ENCODE measurements at regions not wholly inside any gene's neighbourhood (a gene's known extent, or its start where the extent isn't known, plus 50 kb on each side); places are given as distances from the start of the nearest gene placed in this dataset.

DNA sequence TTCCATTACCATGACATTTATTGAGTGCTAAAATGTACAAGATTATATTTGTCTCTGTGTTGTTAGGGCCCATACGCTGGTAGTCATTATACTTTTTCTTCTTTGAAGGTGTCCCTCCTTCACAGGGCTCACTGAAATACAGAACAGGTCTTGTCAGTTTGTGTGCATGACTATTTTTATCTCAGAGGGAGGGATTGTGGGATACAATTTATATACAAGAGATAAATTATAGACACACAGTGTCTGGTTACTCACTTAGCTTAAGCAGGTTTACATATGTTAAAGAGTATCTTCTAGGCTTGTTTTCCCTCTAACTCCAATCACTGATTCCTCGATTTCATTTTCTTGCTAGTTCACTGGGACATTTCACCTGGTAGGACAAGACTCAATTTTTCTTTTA is 143.3 kb upstream of the GUCY1A1 start:
- Histone ChIP-seq H3K27me3 (replicated peaks; ENCODE audit: insufficient read depth) (no peaks in the 10 kb centered on the region), H3K36me3 (no peaks in the 10 kb centered on the region), H3K4me3 (no peak overlapping the region), H3K27ac (no peak overlapping the region), H3K4me1 (ENCODE audit: control insufficient read depth in 1 of 2, low read depth in 2 of 2) (peaks cover 3 to 34% of the 10 kb centered on the region in 2 donors), H3K9me3 (no peaks in the 10 kb centered on the region)
- DNase-seq (ENCODE audit: low spot score): no peak
- TF ChIP-seq, protein P1, sequence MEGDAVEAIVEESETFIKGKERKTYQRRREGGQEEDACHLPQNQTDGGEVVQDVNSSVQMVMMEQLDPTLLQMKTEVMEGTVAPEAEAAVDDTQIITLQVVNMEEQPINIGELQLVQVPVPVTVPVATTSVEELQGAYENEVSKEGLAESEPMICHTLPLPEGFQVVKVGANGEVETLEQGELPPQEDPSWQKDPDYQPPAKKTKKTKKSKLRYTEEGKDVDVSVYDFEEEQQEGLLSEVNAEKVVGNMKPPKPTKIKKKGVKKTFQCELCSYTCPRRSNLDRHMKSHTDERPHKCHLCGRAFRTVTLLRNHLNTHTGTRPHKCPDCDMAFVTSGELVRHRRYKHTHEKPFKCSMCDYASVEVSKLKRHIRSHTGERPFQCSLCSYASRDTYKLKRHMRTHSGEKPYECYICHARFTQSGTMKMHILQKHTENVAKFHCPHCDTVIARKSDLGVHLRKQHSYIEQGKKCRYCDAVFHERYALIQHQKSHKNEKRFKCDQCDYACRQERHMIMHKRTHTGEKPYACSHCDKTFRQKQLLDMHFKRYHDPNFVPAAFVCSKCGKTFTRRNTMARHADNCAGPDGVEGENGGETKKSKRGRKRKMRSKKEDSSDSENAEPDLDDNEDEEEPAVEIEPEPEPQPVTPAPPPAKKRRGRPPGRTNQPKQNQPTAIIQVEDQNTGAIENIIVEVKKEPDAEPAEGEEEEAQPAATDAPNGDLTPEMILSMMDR (IDR thresholded peaks at IDR 0.05): no peak
- ATAC-seq (ENCODE audit: insufficient number of reproducible peaks, low FRiP score, low read depth): no peak

DNA sequence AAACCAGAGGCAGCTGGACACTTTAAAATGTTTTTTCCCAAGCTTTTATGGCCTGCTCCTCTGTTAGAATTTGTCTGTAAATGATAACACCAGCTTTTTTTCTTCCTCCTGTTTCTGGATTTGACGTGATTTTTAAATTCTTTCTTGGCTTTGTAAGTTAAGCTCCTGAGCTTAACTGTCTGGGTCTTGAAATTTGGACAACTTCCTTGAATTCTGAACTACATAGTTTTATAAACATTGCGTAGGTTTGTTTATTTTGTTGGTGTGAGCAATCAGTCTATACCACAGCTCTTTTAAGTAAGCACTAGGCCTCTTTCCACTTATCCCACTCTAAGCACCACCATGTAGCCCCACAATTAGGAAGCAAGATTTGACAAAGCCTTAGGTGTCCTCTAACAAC is 144.4 kb upstream of the GUCY1A1 start:
- peaks cover 3 to 32% of the 10 kb centered on the region in 2 donors for H3K4me1 ChIP-seq (ENCODE audit: control insufficient read depth in 1 of 2, low read depth in 2 of 2)
- H3K9me3 ChIP-seq: no peaks in the 10 kb centered on the region
- DNase-seq (ENCODE audit: low spot score) (no peak), ATAC-seq (ENCODE audit: insufficient number of reproducible peaks, low FRiP score, low read depth) (no peak)
- no peaks in the 10 kb centered on the region for H3K36me3 ChIP-seq
- no peaks in the 10 kb centered on the region for H3K27me3 ChIP-seq (replicated peaks; ENCODE audit: insufficient read depth)
- TF ChIP-seq, protein P1 (IDR thresholded peaks at IDR 0.05): no peak
- no peak overlapping the region for H3K4me3 ChIP-seq
- peak overlapping the region; percentile 23 to 52 for H3K27ac ChIP-seq

DNA sequence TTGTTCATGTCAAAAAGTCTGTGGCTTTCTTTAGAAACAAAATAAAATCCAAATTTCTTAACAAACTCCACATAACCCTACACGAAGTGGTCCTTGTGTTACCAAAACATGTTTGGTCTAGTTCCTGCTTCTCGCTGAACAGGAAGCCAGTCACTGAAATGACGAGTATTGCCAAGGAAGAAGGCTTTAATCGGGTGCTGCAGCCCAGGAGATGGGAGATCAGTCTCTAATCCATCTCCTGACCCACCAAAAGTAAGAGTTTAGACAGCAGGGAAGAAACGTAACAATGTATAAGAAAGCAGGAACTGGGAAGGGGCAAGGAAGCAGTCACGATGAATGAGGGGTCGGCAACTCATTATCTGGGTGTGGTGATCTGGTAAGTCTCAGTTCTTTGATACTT is 144.6 kb upstream of the MAP9 start:
- Histone ChIP-seq H3K9me3 (no peaks in the 10 kb centered on the region), H3K27me3 (replicated peaks; ENCODE audit: insufficient read depth) (no peaks in the 10 kb centered on the region), H3K36me3 (no peaks in the 10 kb centered on the region), H3K4me1 (ENCODE audit: control insufficient read depth in 1 of 2, low read depth in 2 of 2) (peaks cover 3 to 23% of the 10 kb centered on the region in 2 donors), H3K4me3 (no peak overlapping the region), H3K27ac (peak overlapping the region in 1 of 2 donors; percentile 23)
- no peak for ATAC-seq (ENCODE audit: insufficient number of reproducible peaks, low FRiP score, low read depth)
- DNase-seq (ENCODE audit: low spot score): no peak
- TF ChIP-seq, protein P1 (IDR thresholded peaks at IDR 0.05): no peak

DNA sequence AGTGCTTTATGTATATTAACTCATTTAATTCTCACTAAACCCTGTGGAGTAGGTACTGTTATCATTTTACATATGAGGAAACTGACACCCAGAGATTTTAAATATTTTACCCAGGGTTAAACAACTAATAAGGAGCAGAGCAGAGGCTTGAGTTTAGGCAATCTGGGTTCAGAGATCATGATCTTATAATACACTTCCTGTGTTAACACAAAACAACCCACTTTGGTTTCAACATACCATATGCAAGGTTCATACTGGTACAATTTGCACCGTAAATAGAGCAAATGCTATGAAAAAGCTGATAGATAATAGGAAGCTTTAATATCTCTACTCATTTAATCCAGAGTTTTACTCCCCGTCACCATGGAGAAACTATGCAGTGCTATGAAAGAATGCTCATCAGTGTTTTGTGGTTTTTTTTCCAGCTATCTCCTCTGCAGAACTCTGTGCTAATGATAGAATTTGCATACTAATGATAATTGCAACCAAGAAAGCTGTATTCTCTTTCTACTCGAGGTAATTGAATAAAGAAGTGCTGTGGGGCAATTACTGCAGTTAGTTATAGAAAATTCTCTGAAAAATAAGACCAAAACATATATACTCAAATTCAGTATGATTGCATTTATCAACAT is 138.8 kb upstream of the MAP9 start:
- Histone ChIP-seq H3K9me3 (no peaks in the 10 kb centered on the region), H3K27me3 (replicated peaks; ENCODE audit: insufficient read depth) (no peaks in the 10 kb centered on the region), H3K27ac (no peak overlapping the region), H3K4me1 (ENCODE audit: control insufficient read depth in 1 of 2, low read depth in 2 of 2) (peaks cover 6 to 24% of the 10 kb centered on the region in 2 donors), H3K36me3 (no peaks in the 10 kb centered on the region), H3K4me3 (no peak overlapping the region)
- DNase-seq (ENCODE audit: low spot score) (no peak), ATAC-seq (ENCODE audit: insufficient number of reproducible peaks, low FRiP score, low read depth) (no peak)
- TF ChIP-seq, protein P1 (IDR thresholded peaks at IDR 0.05): no peak

DNA sequence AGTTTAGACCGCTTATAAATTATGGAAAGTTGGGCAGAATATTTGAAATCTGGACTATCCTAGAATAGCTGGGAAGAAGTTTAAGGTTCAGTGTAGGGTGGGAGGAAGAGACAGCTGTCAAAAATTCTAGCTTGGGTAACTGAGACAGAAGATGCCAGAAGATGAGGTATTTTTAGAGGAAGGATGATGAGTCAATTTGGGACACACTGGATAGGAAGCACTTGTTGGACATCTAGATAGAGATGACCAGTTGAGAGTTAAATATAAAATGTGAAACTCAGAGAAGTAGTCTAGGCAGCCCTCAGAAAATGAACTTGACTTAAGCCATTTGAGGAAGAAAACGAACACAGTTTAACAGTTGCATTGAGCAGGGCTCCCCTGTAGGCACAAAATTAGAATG is 137.9 kb upstream of the MAP9 start:
- Histone ChIP-seq H3K36me3 (no peaks in the 10 kb centered on the region), H3K4me3 (no peak overlapping the region), H3K27ac (no peak overlapping the region), H3K4me1 (ENCODE audit: control insufficient read depth in 1 of 2, low read depth in 2 of 2) (peaks cover 11 to 33% of the 10 kb centered on the region in 2 donors), H3K9me3 (no peaks in the 10 kb centered on the region), H3K27me3 (replicated peaks; ENCODE audit: insufficient read depth) (no peaks in the 10 kb centered on the region)
- TF ChIP-seq, protein P1 (IDR thresholded peaks at IDR 0.05): no peak
- DNase-seq (ENCODE audit: low spot score) (no peak), ATAC-seq (ENCODE audit: insufficient number of reproducible peaks, low FRiP score, low read depth) (no peak)

Data from thoracic aorta (tissue), 2 donors.